Body of pancreas (tissue), 4 donors: ENCODE measurements at regions not wholly inside any gene's neighbourhood (a gene's known extent, or its start where the extent isn't known, plus 50 kb on each side); places are given as distances from the start of the nearest gene placed in this dataset.

Experiments used
- CTCF ChIP-seq, 7 experiments: fragments of 450-650 bp in 4 of 7; fragments of 200-600 bp in 3 of 7; sonication (generic) in 3 of 7; IDR thresholded peaks; one replicate each; pipeline ENCODE4 v1.5.1; 2016 to 2019; ENCODE audit warnings: antibody characterized with exemption in 7 of 7
- POLR2A ChIP-seq, 3 donors: fragments of 450-650 bp; IDR thresholded peaks; one replicate each; pipeline ENCODE4 v1.6.1; 2016; ENCODE audit warnings: antibody characterized with exemption in 3 of 3, mild to moderate bottlenecking in 2 of 3

GRCh38 chr5:107294211-107294550 lies 376.6 kb downstream of the EFNA5 start:
- TF ChIP-seq CTCF (IDR thresholded peaks at IDR 0.05) = no peak
- no peak for TF ChIP-seq POLR2A (IDR thresholded peaks at IDR 0.05)
